ENCODE measurements at regions not wholly inside any gene's neighbourhood (a gene's known extent, or its start where the extent isn't known, plus 50 kb on each side); places are given as distances from the start of the nearest gene placed in this dataset.

GRCh38 chr5:86768699-86769202 is 151.0 kb downstream of the COX7C start:
- TF ChIP-seq CTCF (IDR thresholded peaks at IDR 0.05; ENCODE audit: insufficient read depth, low read length, poor library complexity, severe bottlenecking) = no peak
- no peak for TF ChIP-seq EZH2phosphoT487 (conservative IDR thresholded peaks at IDR 0.05; ENCODE audit: low read length)
